Left ventricle myocardium inferior (tissue), 1 donor: ENCODE measurements at regions not wholly inside any gene's neighbourhood (a gene's known extent, or its start where the extent isn't known, plus 50 kb on each side); places are given as distances from the start of the nearest gene placed in this dataset.

Experiments used
- DNase-seq: peaks from one replicate; pipeline ENCODE4 v3.0.0-alpha.2; 2020
- H3K27ac ChIP-seq: fragments of 200-600 bp; replicated peaks from 2 replicates; pipeline ENCODE4 v1.8.0; 2021
- H3K27me3 ChIP-seq: fragments of 200-600 bp; 2 replicates; pipeline ENCODE4 v1.8.0; 2021; ENCODE audit warnings: low read depth
- H3K36me3 ChIP-seq: fragments of 200-600 bp; 2 replicates; pipeline ENCODE4 v1.8.0; 2021
- H3K4me1 ChIP-seq: fragments of 200-600 bp; 2 replicates; pipeline ENCODE4 v1.8.0; 2021
- H3K4me3 ChIP-seq: fragments of 200-600 bp; 2 replicates; pipeline ENCODE4 v1.8.0; 2021; ENCODE audit warnings: mild to moderate bottlenecking, moderate library complexity
- H3K9me3 ChIP-seq: fragments of 200-600 bp; replicated peaks from 2 replicates; pipeline ENCODE4 v1.8.0; 2021
- CTCF ChIP-seq: fragments of 200-600 bp; IDR thresholded peaks from 2 replicates; pipeline ENCODE4 v1.8.0; 2021; ENCODE audit warnings: antibody characterized with exemption, mild to moderate bottlenecking, borderline replicate concordance
- intact Hi-C: fragments of 100-400 bp; cut with micrococcal nuclease; formaldehyde crosslinking; loops from one replicate; pipeline ENCODE4 v1.11.0; 2022
- donor health status: DM: no; HTN: yes; CAD: no; lungs with severe emphysema.

GRCh38 chr1:118617916-118618315 is 370.2 kb downstream of the TBX15 start:
- peaks cover 60% of the 10 kb centered on the region for H3K9me3 ChIP-seq

GRCh38 chr1:118615066-118615465 is 373.1 kb downstream of the TBX15 start:
- Histone ChIP-seq H3K27me3 (no peaks in the 10 kb centered on the region), H3K27ac (no peak overlapping the region), H3K9me3 (peaks cover 84% of the 10 kb centered on the region), H3K36me3 (no peaks in the 10 kb centered on the region), H3K4me1 (no peaks in the 10 kb centered on the region), H3K4me3 (no peak overlapping the region)
- no peak for TF ChIP-seq CTCF
- intact Hi-C loops, result no loop called here
- no peak for DNase-seq

More at GRCh38 chr1:118617916-118618315, 370.2 kb downstream of the TBX15 start:
- TF ChIP-seq CTCF, result no peak
- Histone ChIP-seq H3K27me3 (no peaks in the 10 kb centered on the region), H3K4me1 (no peaks in the 10 kb centered on the region), H3K36me3 (no peaks in the 10 kb centered on the region), H3K27ac (no peak overlapping the region), H3K4me3 (no peak overlapping the region)
- no peak for DNase-seq
- intact Hi-C loops, result no loop called here

DNA sequence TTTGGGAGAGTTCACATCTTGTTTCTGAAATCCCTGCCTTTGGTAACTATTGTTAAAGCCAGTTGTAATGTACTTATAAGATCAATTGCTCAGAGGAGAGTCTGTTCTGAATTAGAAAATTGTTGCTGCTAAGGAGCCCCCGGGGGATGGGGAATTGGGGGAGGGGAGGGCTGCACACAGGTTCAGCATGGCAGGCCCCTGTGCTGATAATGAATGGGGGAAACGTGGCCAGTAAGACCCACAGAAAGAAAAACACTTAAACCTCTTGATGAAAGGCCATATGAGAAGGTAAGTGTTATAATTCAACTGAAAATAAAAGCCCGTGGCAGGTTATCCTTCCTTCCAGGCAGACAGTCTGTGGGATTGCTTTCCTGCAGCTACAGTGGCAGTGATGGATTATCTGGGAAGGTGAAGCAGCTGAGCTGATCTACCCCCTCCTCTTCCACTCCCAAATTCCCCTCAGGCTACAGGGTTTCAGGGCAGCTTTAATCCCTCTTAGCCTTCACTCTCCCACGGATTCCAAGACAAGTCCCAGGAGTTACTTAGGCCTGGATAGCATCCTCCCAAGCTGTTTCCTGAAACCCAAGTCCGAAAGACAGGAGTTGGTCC is 398.8 kb downstream of the TBX15 start:
- Histone ChIP-seq H3K36me3 (no peaks in the 10 kb centered on the region), H3K4me3 (no peak overlapping the region), H3K27ac (no peak overlapping the region), H3K9me3 (no peaks in the 10 kb centered on the region), H3K4me1 (no peaks in the 10 kb centered on the region), H3K27me3 (no peaks in the 10 kb centered on the region)
- no peak for DNase-seq
- intact Hi-C loops, result no loop called here
- no peak for TF ChIP-seq CTCF

DNA sequence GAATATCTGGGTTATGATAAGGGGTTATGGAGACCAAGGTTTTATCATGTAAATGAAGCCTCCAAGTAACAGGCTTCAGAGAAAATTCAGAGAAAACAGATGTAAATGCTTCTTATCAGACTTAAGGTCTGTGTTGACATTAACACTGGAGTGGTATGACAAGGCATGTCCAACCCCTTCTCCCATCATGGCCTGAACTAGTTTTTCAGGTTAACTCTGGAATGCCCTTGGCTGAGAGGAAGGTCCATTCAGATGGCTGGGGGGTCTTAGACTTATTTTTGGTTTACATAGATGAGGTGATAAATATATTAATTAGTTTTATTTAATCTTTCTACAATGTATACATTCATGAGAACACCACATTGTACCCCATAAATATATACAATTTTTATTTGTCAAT is 399.6 kb downstream of the TBX15 start:
- no peaks in the 10 kb centered on the region for H3K36me3 ChIP-seq
- H3K9me3 ChIP-seq, result no peaks in the 10 kb centered on the region
- TF ChIP-seq CTCF, result no peak
- H3K27me3 ChIP-seq, result no peaks in the 10 kb centered on the region
- H3K4me1 ChIP-seq, result no peaks in the 10 kb centered on the region
- H3K4me3 ChIP-seq, result no peak overlapping the region
- H3K27ac ChIP-seq, result no peak overlapping the region
- intact Hi-C loops, result no loop called here
- no peak for DNase-seq

DNA sequence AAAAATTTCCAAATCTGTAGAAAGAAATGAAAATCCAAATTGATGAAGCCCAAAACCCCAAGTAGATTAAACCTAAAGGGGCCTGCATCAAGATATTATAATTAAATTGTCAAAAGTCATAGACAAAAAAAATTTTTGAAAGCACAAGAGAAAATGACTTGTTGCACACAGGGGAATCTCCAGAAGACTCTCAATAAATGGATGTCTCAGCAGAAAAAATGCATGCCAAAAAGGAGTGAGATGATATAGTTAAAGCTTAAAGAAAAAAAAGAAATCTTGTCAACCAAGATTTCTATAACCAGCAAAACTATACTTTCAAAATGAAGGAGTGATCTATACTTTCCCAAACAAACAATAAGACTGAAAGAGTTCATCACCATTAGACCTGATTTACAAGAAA is 393.2 kb upstream of the SPAG17 start:
- no peak for TF ChIP-seq CTCF

GRCh38 chr1:118575060-118575459 is 390.0 kb upstream of the SPAG17 start:
- H3K9me3 ChIP-seq, result peaks cover 35% of the 10 kb centered on the region
- TF ChIP-seq CTCF, result no peak
- H3K4me3 ChIP-seq, result no peak overlapping the region
- no peaks in the 10 kb centered on the region for H3K4me1 ChIP-seq
- H3K36me3 ChIP-seq, result no peaks in the 10 kb centered on the region
- no peak overlapping the region for H3K27ac ChIP-seq
- intact Hi-C loops, result no loop called here
- no peaks in the 10 kb centered on the region for H3K27me3 ChIP-seq
- DNase-seq, result no peak

More for the DNA sequence above, 393.2 kb upstream of the SPAG17 start:
- Histone ChIP-seq H3K36me3 (no peaks in the 10 kb centered on the region), H3K4me3 (no peak overlapping the region), H3K27me3 (no peaks in the 10 kb centered on the region), H3K27ac (no peak overlapping the region), H3K4me1 (no peaks in the 10 kb centered on the region), H3K9me3 (peaks cover 40% of the 10 kb centered on the region)
- intact Hi-C loops, result no loop called here
- DNase-seq, result no peak
